ENCODE measurements at regions not wholly inside any gene's neighbourhood (a gene's known extent, or its start where the extent isn't known, plus 50 kb on each side); places are given as distances from the start of the nearest gene placed in this dataset.

DNA sequence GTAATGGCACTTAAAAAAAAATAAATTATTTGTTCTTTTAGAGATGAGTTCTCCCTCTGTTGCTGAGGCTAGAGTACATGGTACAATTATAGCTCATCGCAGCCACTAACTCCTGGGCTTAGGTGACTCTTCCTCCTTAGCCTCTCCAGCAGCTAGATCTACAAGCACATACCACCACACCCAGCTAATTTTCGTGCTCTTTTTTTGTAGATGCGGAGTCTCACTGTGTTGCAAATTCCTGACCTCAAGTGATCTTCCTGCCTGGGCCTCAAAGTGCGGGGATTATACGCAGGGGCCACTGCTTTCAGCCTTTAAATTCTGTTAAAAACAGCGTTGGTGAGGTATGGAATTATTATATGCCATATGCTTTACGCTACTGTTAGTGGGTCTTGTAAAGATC is 2034.0 kb downstream of the OLFM4 start:
- Histone ChIP-seq H3K27ac (ENCODE audit: low read depth in 2 of 2, low read length in 2 of 2) (no peak overlapping the region), H3K27me3 (ENCODE audit: control insufficient read depth in 2 of 2, insufficient read depth in 2 of 2, low read length in 2 of 2) (no peaks in the 10 kb centered on the region), H3K9me3 (ENCODE audit: control insufficient read depth in 2 of 2, low read length in 2 of 2) (no peaks in the 10 kb centered on the region), H3K36me3 (ENCODE audit: control insufficient read depth in 2 of 2, insufficient read depth in 2 of 2, low read length in 2 of 2) (no peaks in the 10 kb centered on the region), H3K4me3 (ENCODE audit: low read length in 2 of 2) (no peak overlapping the region), H3K4me1 (ENCODE audit: control insufficient read depth in 2 of 2, insufficient read depth in 2 of 2, low read length in 2 of 2) (no peaks in the 10 kb centered on the region), H3K9ac (ENCODE audit: low read depth in 1 of 2, low read length in 2 of 2) (no peak overlapping the region)

DNA sequence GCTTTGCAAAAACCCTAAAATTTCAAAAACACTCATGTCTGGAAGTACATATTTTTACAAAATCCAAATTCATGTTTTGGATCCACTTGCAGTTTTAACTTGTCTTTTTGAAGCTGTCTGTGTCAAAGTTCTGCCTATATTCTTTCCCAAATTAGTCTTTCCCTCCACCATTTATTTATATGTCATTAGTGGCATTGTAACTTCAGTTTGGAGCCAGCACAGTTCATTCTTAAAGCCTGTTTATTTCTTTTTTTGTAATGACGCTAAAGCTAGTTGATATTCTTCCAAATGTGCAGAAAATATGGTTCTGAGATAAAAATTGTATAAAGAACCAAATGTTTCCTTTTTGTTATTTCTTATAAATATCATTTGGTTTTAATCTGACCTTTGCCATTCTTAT is 2039.3 kb downstream of the OLFM4 start:
- Histone ChIP-seq H3K27ac (ENCODE audit: low read depth in 2 of 2, low read length in 2 of 2) (no peak overlapping the region), H3K9ac (ENCODE audit: low read depth in 1 of 2, low read length in 2 of 2) (no peak overlapping the region), H3K27me3 (ENCODE audit: control insufficient read depth in 2 of 2, insufficient read depth in 2 of 2, low read length in 2 of 2) (no peaks in the 10 kb centered on the region), H3K4me3 (ENCODE audit: low read length in 2 of 2) (no peak overlapping the region), H3K4me1 (ENCODE audit: control insufficient read depth in 2 of 2, insufficient read depth in 2 of 2, low read length in 2 of 2) (no peaks in the 10 kb centered on the region), H3K9me3 (ENCODE audit: control insufficient read depth in 2 of 2, low read length in 2 of 2) (peaks cover 0 to 2% of the 10 kb centered on the region in 2 donors), H3K36me3 (ENCODE audit: control insufficient read depth in 2 of 2, insufficient read depth in 2 of 2, low read length in 2 of 2) (no peaks in the 10 kb centered on the region)

DNA sequence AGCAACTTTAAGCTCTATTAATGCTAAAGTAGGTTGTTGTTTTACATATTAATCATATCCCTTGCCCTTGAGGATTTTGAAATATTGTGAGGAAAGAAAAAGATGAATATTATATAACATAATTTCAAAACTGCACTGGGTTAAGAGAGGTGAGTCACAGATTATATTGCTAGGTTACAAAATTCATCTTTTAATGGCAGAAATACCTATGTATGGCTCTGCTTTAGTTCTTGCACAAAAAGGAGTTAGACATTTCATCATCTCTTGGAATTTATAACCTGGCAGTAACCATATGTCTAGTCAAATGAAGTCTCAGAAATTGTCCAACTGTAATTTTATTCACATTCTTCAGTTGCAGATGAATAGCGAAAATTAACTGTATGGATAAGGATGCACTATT is 2041.1 kb downstream of the OLFM4 start:
- Histone ChIP-seq H3K36me3 (ENCODE audit: control insufficient read depth in 2 of 2, insufficient read depth in 2 of 2, low read length in 2 of 2) (no peaks in the 10 kb centered on the region), H3K9ac (ENCODE audit: low read depth in 1 of 2, low read length in 2 of 2) (no peak overlapping the region), H3K4me1 (ENCODE audit: control insufficient read depth in 2 of 2, insufficient read depth in 2 of 2, low read length in 2 of 2) (no peaks in the 10 kb centered on the region), H3K27ac (ENCODE audit: low read depth in 2 of 2, low read length in 2 of 2) (no peak overlapping the region), H3K4me3 (ENCODE audit: low read length in 2 of 2) (no peak overlapping the region), H3K27me3 (ENCODE audit: control insufficient read depth in 2 of 2, insufficient read depth in 2 of 2, low read length in 2 of 2) (no peaks in the 10 kb centered on the region), H3K9me3 (ENCODE audit: control insufficient read depth in 2 of 2, low read length in 2 of 2) (peaks cover 0 to 3% of the 10 kb centered on the region in 2 donors)

DNA sequence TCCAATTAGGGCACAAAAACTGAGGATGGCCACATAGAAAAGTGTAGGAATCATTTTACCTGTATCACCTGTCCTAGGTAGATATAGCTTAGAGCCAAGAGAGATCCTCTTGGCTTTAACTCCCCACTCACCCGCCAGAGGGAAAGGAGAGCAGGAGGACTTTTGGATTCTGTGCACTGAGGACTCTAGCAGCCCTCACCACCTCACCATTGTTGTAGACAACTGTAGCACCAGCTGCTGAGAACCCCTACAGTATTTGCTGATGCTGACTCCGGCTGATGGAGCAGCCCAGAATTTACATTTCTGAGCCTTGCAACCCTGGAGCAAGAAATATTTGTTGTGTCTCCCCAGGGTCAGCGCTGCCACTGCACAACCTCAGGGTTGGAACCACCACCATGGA is 2044.4 kb downstream of the OLFM4 start:
- H3K27me3 ChIP-seq (ENCODE audit: control insufficient read depth in 2 of 2, insufficient read depth in 2 of 2, low read length in 2 of 2), result no peaks in the 10 kb centered on the region
- no peak overlapping the region for H3K4me3 ChIP-seq (ENCODE audit: low read length in 2 of 2)
- no peak overlapping the region for H3K27ac ChIP-seq (ENCODE audit: low read depth in 2 of 2, low read length in 2 of 2)
- peaks cover 0 to 3% of the 10 kb centered on the region in 2 donors for H3K9me3 ChIP-seq (ENCODE audit: control insufficient read depth in 2 of 2, low read length in 2 of 2)
- no peaks in the 10 kb centered on the region for H3K4me1 ChIP-seq (ENCODE audit: control insufficient read depth in 2 of 2, insufficient read depth in 2 of 2, low read length in 2 of 2)
- no peaks in the 10 kb centered on the region for H3K36me3 ChIP-seq (ENCODE audit: control insufficient read depth in 2 of 2, insufficient read depth in 2 of 2, low read length in 2 of 2)
- H3K9ac ChIP-seq (ENCODE audit: low read depth in 1 of 2, low read length in 2 of 2), result no peak overlapping the region

DNA sequence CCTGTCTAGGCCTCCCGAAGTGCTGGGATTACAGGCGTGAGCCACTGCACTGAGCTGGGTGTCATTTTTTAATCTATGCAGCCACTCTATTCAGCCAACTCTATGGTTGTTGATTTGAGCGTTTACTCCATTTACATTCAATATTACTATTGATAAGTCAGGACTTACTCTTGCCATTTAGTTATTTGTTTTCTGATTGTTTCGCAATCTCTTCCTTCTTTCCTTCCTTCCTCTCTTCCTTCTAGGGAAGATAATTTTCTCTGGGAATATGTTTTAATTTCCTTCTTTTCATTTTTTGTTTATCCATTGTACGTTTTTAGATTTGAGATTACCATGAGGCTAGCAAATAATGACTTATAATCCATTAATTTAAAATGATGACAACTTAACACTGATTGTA is 2056.0 kb downstream of the OLFM4 start:
- no peak overlapping the region for H3K9ac ChIP-seq (ENCODE audit: low read depth in 1 of 2, low read length in 2 of 2)
- H3K4me1 ChIP-seq (ENCODE audit: control insufficient read depth in 2 of 2, insufficient read depth in 2 of 2, low read length in 2 of 2), result no peaks in the 10 kb centered on the region
- H3K36me3 ChIP-seq (ENCODE audit: control insufficient read depth in 2 of 2, insufficient read depth in 2 of 2, low read length in 2 of 2), result no peaks in the 10 kb centered on the region
- no peak overlapping the region for H3K4me3 ChIP-seq (ENCODE audit: low read length in 2 of 2)
- H3K27me3 ChIP-seq (ENCODE audit: control insufficient read depth in 2 of 2, insufficient read depth in 2 of 2, low read length in 2 of 2), result no peaks in the 10 kb centered on the region
- no peaks in the 10 kb centered on the region for H3K9me3 ChIP-seq (ENCODE audit: control insufficient read depth in 2 of 2, low read length in 2 of 2)
- no peak overlapping the region for H3K27ac ChIP-seq (ENCODE audit: low read depth in 2 of 2, low read length in 2 of 2)

DNA sequence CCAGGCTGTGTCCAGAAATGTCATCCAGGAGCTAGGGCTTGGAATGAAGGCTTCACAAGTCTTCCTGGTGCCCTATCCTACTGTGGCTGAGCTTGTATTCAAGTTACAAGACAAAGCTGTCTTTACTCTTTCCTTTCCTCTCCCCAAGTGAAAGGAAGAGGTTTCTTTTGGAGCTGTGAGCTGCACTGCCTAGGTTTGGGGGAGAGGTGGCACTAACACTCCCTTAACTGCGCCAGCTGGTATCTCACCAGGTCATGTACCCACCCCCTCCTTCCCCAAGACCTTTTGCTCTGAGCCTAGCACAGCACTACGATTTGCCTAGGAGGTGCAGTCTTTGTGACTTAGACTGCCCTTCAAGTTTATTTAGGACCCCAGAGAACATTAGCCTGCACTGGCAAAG is 2053.6 kb upstream of the PRR20A start:
- H3K27me3 ChIP-seq (ENCODE audit: control insufficient read depth in 2 of 2, insufficient read depth in 2 of 2, low read length in 2 of 2), result no peaks in the 10 kb centered on the region
- no peaks in the 10 kb centered on the region for H3K4me1 ChIP-seq (ENCODE audit: control insufficient read depth in 2 of 2, insufficient read depth in 2 of 2, low read length in 2 of 2)
- H3K9ac ChIP-seq (ENCODE audit: low read depth in 1 of 2, low read length in 2 of 2), result no peak overlapping the region
- H3K27ac ChIP-seq (ENCODE audit: low read depth in 2 of 2, low read length in 2 of 2), result no peak overlapping the region
- no peaks in the 10 kb centered on the region for H3K9me3 ChIP-seq (ENCODE audit: control insufficient read depth in 2 of 2, low read length in 2 of 2)
- H3K4me3 ChIP-seq (ENCODE audit: low read length in 2 of 2), result no peak overlapping the region
- H3K36me3 ChIP-seq (ENCODE audit: control insufficient read depth in 2 of 2, insufficient read depth in 2 of 2, low read length in 2 of 2), result no peaks in the 10 kb centered on the region

DNA sequence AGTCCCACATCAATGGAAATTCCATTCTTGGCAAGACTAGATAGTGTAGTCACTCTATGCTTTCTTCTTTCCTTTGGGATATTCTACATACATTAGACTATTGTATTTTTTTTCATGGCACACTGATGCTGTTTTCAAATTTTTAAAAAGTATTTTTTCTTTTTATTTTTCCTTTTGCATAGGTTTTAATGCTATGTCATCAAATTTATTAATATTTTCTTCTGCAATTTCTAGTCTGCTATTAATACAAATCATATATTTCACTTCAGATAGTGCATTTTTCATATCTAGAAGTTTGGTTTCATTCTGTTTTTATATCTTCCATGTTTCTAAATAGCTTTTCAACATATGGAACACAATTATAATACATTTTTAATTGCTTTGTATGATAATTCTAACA is 2050.1 kb upstream of the PRR20A start:
- H3K27ac ChIP-seq (ENCODE audit: low read depth in 2 of 2, low read length in 2 of 2), result no peak overlapping the region
- no peaks in the 10 kb centered on the region for H3K36me3 ChIP-seq (ENCODE audit: control insufficient read depth in 2 of 2, insufficient read depth in 2 of 2, low read length in 2 of 2)
- H3K4me3 ChIP-seq (ENCODE audit: low read length in 2 of 2), result no peak overlapping the region
- H3K9ac ChIP-seq (ENCODE audit: low read depth in 1 of 2, low read length in 2 of 2), result no peak overlapping the region
- no peaks in the 10 kb centered on the region for H3K27me3 ChIP-seq (ENCODE audit: control insufficient read depth in 2 of 2, insufficient read depth in 2 of 2, low read length in 2 of 2)
- no peaks in the 10 kb centered on the region for H3K9me3 ChIP-seq (ENCODE audit: control insufficient read depth in 2 of 2, low read length in 2 of 2)
- no peaks in the 10 kb centered on the region for H3K4me1 ChIP-seq (ENCODE audit: control insufficient read depth in 2 of 2, insufficient read depth in 2 of 2, low read length in 2 of 2)

DNA sequence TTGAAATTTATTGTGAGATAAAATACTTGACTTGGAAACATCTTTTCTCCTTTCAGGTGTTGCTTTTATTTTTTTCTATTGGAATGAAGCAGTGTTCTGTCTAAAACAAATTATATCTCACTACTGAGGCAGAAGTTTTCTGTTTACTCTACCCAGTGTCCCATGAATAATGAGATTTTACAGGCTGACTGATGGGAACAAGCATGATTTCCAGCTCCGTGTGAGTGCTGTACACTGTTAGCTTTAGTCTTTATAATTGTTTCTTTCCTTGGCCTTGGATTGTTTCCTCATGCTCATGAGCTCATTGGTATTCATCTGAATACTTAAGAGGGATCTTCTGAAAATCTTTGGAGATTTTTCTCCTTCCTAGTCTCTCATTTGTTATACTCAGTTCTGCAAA is 2049.5 kb upstream of the PRR20A start:
- no peak overlapping the region for H3K9ac ChIP-seq (ENCODE audit: low read depth in 1 of 2, low read length in 2 of 2)
- no peaks in the 10 kb centered on the region for H3K27me3 ChIP-seq (ENCODE audit: control insufficient read depth in 2 of 2, insufficient read depth in 2 of 2, low read length in 2 of 2)
- no peak overlapping the region for H3K27ac ChIP-seq (ENCODE audit: low read depth in 2 of 2, low read length in 2 of 2)
- no peaks in the 10 kb centered on the region for H3K36me3 ChIP-seq (ENCODE audit: control insufficient read depth in 2 of 2, insufficient read depth in 2 of 2, low read length in 2 of 2)
- H3K4me1 ChIP-seq (ENCODE audit: control insufficient read depth in 2 of 2, insufficient read depth in 2 of 2, low read length in 2 of 2), result no peaks in the 10 kb centered on the region
- H3K4me3 ChIP-seq (ENCODE audit: low read length in 2 of 2), result no peak overlapping the region
- no peaks in the 10 kb centered on the region for H3K9me3 ChIP-seq (ENCODE audit: control insufficient read depth in 2 of 2, low read length in 2 of 2)

DNA sequence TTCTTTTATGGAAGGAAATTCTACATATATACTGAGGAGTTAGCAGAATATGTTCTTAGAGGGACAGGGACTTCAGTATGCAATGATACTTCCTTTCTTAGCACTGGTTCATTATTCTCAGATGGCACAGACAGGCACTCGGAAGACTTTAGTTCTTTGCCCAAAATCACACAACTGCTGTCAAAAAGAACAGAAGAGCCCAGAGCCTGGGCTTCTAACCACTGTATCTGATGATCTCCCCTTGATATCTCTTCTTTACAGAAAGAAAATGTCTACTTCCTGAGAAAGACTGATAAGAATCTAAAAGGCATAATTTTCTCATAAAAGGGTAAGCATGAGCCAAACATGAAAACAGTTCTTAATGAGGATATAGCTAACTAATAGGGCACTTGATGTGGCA is 2034.2 kb upstream of the PRR20A start:
- no peaks in the 10 kb centered on the region for H3K27me3 ChIP-seq (ENCODE audit: control insufficient read depth in 2 of 2, insufficient read depth in 2 of 2, low read length in 2 of 2)
- no peak overlapping the region for H3K27ac ChIP-seq (ENCODE audit: low read depth in 2 of 2, low read length in 2 of 2)
- H3K9ac ChIP-seq (ENCODE audit: low read depth in 1 of 2, low read length in 2 of 2), result no peak overlapping the region
- no peak overlapping the region for H3K4me3 ChIP-seq (ENCODE audit: low read length in 2 of 2)
- no peaks in the 10 kb centered on the region for H3K4me1 ChIP-seq (ENCODE audit: control insufficient read depth in 2 of 2, insufficient read depth in 2 of 2, low read length in 2 of 2)
- H3K9me3 ChIP-seq (ENCODE audit: control insufficient read depth in 2 of 2, low read length in 2 of 2), result peaks cover 3 to 5% of the 10 kb centered on the region in 2 donors
- no peaks in the 10 kb centered on the region for H3K36me3 ChIP-seq (ENCODE audit: control insufficient read depth in 2 of 2, insufficient read depth in 2 of 2, low read length in 2 of 2)

DNA sequence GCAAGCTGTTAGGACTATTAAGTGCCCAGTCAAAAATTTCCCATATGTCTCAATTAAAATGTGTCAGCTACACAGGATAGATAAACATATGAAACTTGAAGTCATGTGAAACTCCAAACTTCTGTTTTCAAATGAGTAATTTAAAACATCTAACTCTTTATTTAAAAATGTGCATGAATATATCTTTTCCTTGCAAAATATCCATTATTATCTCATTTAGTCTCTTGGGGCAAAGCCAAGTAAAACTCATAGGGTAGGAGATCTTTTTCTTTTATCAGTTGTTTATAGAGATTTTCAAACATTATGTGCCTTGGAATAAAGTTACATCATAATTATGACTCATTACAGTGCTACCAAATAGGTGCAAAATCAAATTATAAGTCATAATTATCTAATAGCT is 2020.1 kb upstream of the PRR20A start:
- Histone ChIP-seq H3K4me3 (ENCODE audit: low read length in 2 of 2) (no peak overlapping the region), H3K27me3 (ENCODE audit: control insufficient read depth in 2 of 2, insufficient read depth in 2 of 2, low read length in 2 of 2) (no peaks in the 10 kb centered on the region), H3K9me3 (ENCODE audit: control insufficient read depth in 2 of 2, low read length in 2 of 2) (peaks cover 0 to 1% of the 10 kb centered on the region in 2 donors), H3K4me1 (ENCODE audit: control insufficient read depth in 2 of 2, insufficient read depth in 2 of 2, low read length in 2 of 2) (no peaks in the 10 kb centered on the region), H3K27ac (ENCODE audit: low read depth in 2 of 2, low read length in 2 of 2) (no peak overlapping the region), H3K9ac (ENCODE audit: low read depth in 1 of 2, low read length in 2 of 2) (no peak overlapping the region), H3K36me3 (ENCODE audit: control insufficient read depth in 2 of 2, insufficient read depth in 2 of 2, low read length in 2 of 2) (no peaks in the 10 kb centered on the region)

DNA sequence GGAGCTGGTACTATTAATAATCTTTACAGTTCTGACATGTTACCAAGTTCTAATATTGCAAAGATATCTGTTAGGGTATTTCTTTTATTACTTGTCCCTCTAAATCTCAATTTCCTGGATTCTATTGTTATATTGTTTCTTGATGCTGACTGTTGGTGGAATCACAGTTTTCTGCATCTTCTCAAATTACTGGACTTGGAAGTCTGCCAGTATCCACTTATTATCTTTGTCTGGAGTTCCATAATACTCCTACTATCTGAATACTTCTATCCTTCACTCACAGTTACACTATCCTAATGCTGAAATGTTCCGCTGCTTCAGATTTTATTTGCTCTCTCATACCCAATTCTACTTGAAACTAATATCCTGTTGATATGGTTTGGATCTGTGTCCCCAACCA is 1985.7 kb upstream of the PRR20A start:
- no peak overlapping the region for H3K27ac ChIP-seq (ENCODE audit: low read depth in 2 of 2, low read length in 2 of 2)
- H3K36me3 ChIP-seq (ENCODE audit: control insufficient read depth in 2 of 2, insufficient read depth in 2 of 2, low read length in 2 of 2), result no peaks in the 10 kb centered on the region
- H3K9ac ChIP-seq (ENCODE audit: low read depth in 1 of 2, low read length in 2 of 2), result no peak overlapping the region
- no peak overlapping the region for H3K4me3 ChIP-seq (ENCODE audit: low read length in 2 of 2)
- no peaks in the 10 kb centered on the region for H3K4me1 ChIP-seq (ENCODE audit: control insufficient read depth in 2 of 2, insufficient read depth in 2 of 2, low read length in 2 of 2)
- no peaks in the 10 kb centered on the region for H3K27me3 ChIP-seq (ENCODE audit: control insufficient read depth in 2 of 2, insufficient read depth in 2 of 2, low read length in 2 of 2)
- peaks cover 2 to 4% of the 10 kb centered on the region in 2 donors for H3K9me3 ChIP-seq (ENCODE audit: control insufficient read depth in 2 of 2, low read length in 2 of 2)

Data from mucosa of rectum (tissue), 2 donors.